Natural killer cell (primary cell): ENCODE measurements at regions not wholly inside any gene's neighbourhood (a gene's known extent, or its start where the extent isn't known, plus 50 kb on each side); places are given as distances from the start of the nearest gene placed in this dataset.

Experiments used
- ATAC-seq, 3 donors: fragments of 150-1000 bp in 2 of 3; fragments of 200-7000 bp in 1 of 3; cut with Tn5 transposase; 1 replicate in 1 of 3; 2 replicates in 2 of 3; pipeline ENCODE4 v1.10.0; 2021; ENCODE audit warnings: mild to moderate bottlenecking in 2 of 3, moderate library complexity in 2 of 3
- DNase-seq, 2 donors: peaks; one replicate each; pipeline versions ENCODE4 v3.0.0 to v3.0.0-alpha.2; 2013 to 2021; ENCODE audit warnings: mixed read lengths in 1 of 2
- H3K27ac ChIP-seq: one replicate; pipeline ENCODE4 v1.5.1; 2013; ENCODE audit warnings: mild to moderate bottlenecking, low read length
- H3K27me3 ChIP-seq: one replicate; pipeline ENCODE4 v1.6.1; 2013; ENCODE audit warnings: low read length; ENCODE audit not compliant: control insufficient read depth, insufficient read depth
- H3K36me3 ChIP-seq: one replicate; pipeline ENCODE4 v1.6.1; 2013; ENCODE audit warnings: low read length; ENCODE audit not compliant: control insufficient read depth, insufficient read depth
- H3K4me1 ChIP-seq: one replicate; pipeline ENCODE4 v1.6.1; 2013; ENCODE audit warnings: low read length; ENCODE audit not compliant: control insufficient read depth, insufficient read depth
- H3K4me3 ChIP-seq: one replicate; pipeline ENCODE4 v1.5.1; 2013; ENCODE audit warnings: low read length
- H3K9me3 ChIP-seq: one replicate; pipeline ENCODE4 v1.6.1; 2013; ENCODE audit warnings: low read length; ENCODE audit not compliant: control insufficient read depth, insufficient read depth
- H3K27ac Mint-ChIP-seq, 2 donors: one replicate each; pipeline ENCODE4 v1.8.0; 2022; ENCODE audit warnings: mild to moderate bottlenecking in 2 of 2, mixed read lengths in 2 of 2, moderate library complexity in 1 of 2
- H3K27me3 Mint-ChIP-seq, 2 donors: one replicate each; pipeline ENCODE4 v1.8.0; 2022; ENCODE audit warnings: low read depth in 2 of 2, mixed read lengths in 2 of 2
- H3K36me3 Mint-ChIP-seq: one replicate; pipeline ENCODE4 v1.8.0; 2022; ENCODE audit warnings: mixed read lengths
- H3K4me1 Mint-ChIP-seq, 2 donors: one replicate each; pipeline ENCODE4 v1.8.0; 2022; ENCODE audit warnings: mixed read lengths in 2 of 2
- H3K4me3 Mint-ChIP-seq: one replicate; pipeline ENCODE4 v1.8.0; 2022; ENCODE audit warnings: mild to moderate bottlenecking, moderate library complexity, mixed read lengths
- H3K9me3 Mint-ChIP-seq, 2 donors: one replicate each; pipeline ENCODE4 v1.8.0; 2022; ENCODE audit warnings: mixed read lengths in 2 of 2
- WGBS: methylation state at CpG from one replicate; pipeline ENCODE4 v1.1.7; 2013; ENCODE audit warnings: missing lambda C conversion rate; ENCODE audit not compliant: insufficient coverage; 5-methylcytosine and 5-hydroxymethylcytosine counted together
- intact Hi-C: fragments of 100-400 bp; cut with micrococcal nuclease; formaldehyde crosslinking; loops from one replicate; pipeline ENCODE4 v1.14.2; 2022
- TF ChIP-seq, protein P1 (sequence below): fragments of 200-600 bp; IDR thresholded peaks from one replicate; pipeline ENCODE4 v1.8.0; 2022; ENCODE audit warnings: antibody characterized with exemption

DNA sequence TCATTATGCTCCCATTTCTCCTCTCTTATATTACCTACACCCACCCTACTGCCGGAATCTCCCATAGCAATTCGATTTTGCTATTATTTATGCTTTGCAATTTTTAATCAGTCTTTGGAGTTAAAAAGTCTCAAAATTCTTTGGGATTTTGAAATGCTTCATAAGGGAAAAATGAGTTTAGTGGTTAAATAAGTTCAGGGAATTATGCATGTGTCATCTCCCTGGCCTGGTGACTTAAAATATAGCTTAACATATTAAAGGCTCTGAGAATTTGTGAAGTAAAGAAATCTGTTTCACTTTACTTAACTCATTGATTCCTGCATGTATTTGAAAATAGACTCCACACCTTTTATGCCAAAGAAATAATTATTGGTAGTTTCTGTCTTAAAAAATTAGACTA, 185.1 kb upstream of the DIPK2B start:
- WGBS = 100% methylated on average over 1 of the region's 2 CpGs
- DNase-seq (no peak), ATAC-seq (no peak)
- intact Hi-C loops = no loop called here
- no peaks in the 10 kb centered on the region for H3K27me3 ChIP-seq
- no peaks in the 10 kb centered on the region for H3K36me3 ChIP-seq
- H3K4me1 ChIP-seq = no peaks in the 10 kb centered on the region
- no peaks in the 10 kb centered on the region for H3K4me1 Mint-ChIP-seq
- H3K27me3 Mint-ChIP-seq = peaks cover 0 to 14% of the 10 kb centered on the region in 2 donors
- H3K36me3 Mint-ChIP-seq = no peaks in the 10 kb centered on the region
- no peaks in the 10 kb centered on the region for H3K9me3 ChIP-seq
- TF ChIP-seq, protein P1, sequence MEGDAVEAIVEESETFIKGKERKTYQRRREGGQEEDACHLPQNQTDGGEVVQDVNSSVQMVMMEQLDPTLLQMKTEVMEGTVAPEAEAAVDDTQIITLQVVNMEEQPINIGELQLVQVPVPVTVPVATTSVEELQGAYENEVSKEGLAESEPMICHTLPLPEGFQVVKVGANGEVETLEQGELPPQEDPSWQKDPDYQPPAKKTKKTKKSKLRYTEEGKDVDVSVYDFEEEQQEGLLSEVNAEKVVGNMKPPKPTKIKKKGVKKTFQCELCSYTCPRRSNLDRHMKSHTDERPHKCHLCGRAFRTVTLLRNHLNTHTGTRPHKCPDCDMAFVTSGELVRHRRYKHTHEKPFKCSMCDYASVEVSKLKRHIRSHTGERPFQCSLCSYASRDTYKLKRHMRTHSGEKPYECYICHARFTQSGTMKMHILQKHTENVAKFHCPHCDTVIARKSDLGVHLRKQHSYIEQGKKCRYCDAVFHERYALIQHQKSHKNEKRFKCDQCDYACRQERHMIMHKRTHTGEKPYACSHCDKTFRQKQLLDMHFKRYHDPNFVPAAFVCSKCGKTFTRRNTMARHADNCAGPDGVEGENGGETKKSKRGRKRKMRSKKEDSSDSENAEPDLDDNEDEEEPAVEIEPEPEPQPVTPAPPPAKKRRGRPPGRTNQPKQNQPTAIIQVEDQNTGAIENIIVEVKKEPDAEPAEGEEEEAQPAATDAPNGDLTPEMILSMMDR = no peak
- no peak overlapping the region for H3K4me3 ChIP-seq
- no peak overlapping the region for H3K4me3 Mint-ChIP-seq
- H3K27ac Mint-ChIP-seq = no peak overlapping the region
- peaks cover 3 to 5% of the 10 kb centered on the region in 2 donors for H3K9me3 Mint-ChIP-seq
- no peak overlapping the region for H3K27ac ChIP-seq

DNA sequence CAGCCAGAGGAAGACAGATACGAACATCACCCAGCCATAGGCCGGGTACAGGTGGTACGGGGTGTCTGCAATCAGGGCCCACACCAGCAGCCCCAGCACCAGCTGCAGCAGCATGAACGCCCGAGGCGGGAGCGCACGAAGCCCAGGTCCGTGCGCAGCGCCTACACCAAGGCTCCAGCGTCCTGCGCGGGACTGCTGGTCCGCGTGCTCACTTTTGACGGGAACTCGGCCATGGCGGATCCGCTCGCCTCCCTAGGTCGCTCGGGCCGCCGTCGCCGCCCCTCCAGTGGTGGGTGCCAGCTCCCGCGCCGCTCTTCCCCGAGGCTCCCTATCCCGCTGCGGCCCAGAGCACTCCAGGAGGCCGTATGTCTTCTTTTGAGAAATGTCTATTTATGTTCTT, 181.2 kb upstream of the DIPK2B start:
- Mint-ChIP-seq H3K4me1 (no peaks in the 10 kb centered on the region), H3K27ac (no peak overlapping the region), H3K36me3 (no peaks in the 10 kb centered on the region), H3K27me3 (peaks cover 0 to 4% of the 10 kb centered on the region in 2 donors), H3K9me3 (no peaks in the 10 kb centered on the region), H3K4me3 (no peak overlapping the region)
- no peaks in the 10 kb centered on the region for H3K36me3 ChIP-seq
- ATAC-seq = no peak
- no peaks in the 10 kb centered on the region for H3K9me3 ChIP-seq
- H3K27me3 ChIP-seq = no peaks in the 10 kb centered on the region
- intact Hi-C loops = no loop called here
- TF ChIP-seq, protein P1 = no peak
- WGBS = 97% methylated on average over 32 of the region's 34 CpGs
- no peak overlapping the region for H3K27ac ChIP-seq
- no peak for DNase-seq
- no peaks in the 10 kb centered on the region for H3K4me1 ChIP-seq
- H3K4me3 ChIP-seq = no peak overlapping the region

DNA sequence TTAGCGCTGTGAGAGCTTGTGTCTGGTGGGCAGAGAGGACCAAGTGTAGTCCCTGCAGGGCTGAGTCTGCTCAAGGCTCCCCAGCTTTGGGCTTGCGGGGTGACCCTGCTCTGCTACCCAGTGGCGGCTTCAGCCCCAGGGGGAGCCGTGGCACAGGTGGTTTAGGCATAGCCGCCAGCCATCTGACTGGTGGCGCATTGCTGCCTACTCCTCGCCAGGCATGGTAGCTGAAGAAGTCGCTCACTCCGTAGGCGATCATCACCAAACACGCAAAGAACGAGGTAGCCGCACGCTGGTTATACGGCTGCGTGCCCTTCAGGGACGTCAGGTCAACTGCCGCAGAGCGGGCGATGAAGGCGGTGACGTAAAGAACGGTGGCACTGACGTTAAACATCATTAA, 180.7 kb upstream of the DIPK2B start:
- no peak overlapping the region for H3K4me3 Mint-ChIP-seq
- H3K36me3 Mint-ChIP-seq = no peaks in the 10 kb centered on the region
- TF ChIP-seq, protein P1 = no peak
- no peaks in the 10 kb centered on the region for H3K27me3 ChIP-seq
- WGBS = 98% methylated on average over 24 of the region's 24 CpGs
- no peaks in the 10 kb centered on the region for H3K36me3 ChIP-seq
- H3K9me3 ChIP-seq = no peaks in the 10 kb centered on the region
- no peak for ATAC-seq
- DNase-seq = no peak
- H3K4me1 Mint-ChIP-seq = no peaks in the 10 kb centered on the region
- H3K9me3 Mint-ChIP-seq = no peaks in the 10 kb centered on the region
- intact Hi-C loops = no loop called here
- peaks cover 0 to 8% of the 10 kb centered on the region in 2 donors for H3K27me3 Mint-ChIP-seq
- H3K27ac Mint-ChIP-seq = no peak overlapping the region
- no peaks in the 10 kb centered on the region for H3K4me1 ChIP-seq
- no peak overlapping the region for H3K4me3 ChIP-seq
- H3K27ac ChIP-seq = no peak overlapping the region

DNA sequence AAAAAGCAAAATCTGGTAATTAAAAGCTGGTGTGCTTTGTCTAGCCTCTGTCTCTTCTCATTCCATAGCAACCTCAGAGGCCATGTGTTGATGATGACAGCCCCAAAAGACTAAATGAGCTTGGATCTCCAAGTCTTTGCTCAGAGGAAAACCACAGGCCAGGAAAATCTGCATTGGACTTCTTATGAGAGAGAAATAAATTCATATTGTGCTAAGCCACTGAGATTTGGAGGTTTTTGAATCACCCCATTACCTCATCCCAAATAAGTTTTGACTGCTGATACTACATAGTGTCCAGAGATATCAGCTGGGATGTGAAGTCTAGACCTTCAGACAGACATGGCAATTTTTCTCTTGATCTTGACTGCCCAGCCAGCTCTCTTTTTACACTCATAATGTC, 178.6 kb upstream of the DIPK2B start:
- Mint-ChIP-seq H3K4me3 (no peak overlapping the region), H3K36me3 (no peaks in the 10 kb centered on the region), H3K27me3 (peaks cover 0 to 15% of the 10 kb centered on the region in 2 donors), H3K27ac (no peak overlapping the region), H3K9me3 (peaks cover 0 to 2% of the 10 kb centered on the region in 2 donors), H3K4me1 (no peaks in the 10 kb centered on the region)
- no peak for DNase-seq
- Histone ChIP-seq H3K4me1 (no peaks in the 10 kb centered on the region), H3K9me3 (no peaks in the 10 kb centered on the region), H3K36me3 (no peaks in the 10 kb centered on the region), H3K27me3 (no peaks in the 10 kb centered on the region), H3K4me3 (no peak overlapping the region), H3K27ac (no peak overlapping the region)
- intact Hi-C loops = no loop called here
- no peak for ATAC-seq
- TF ChIP-seq, protein P1 = no peak
